SH-SY5Y (cell line): ENCODE measurements at regions not wholly inside any gene's neighbourhood (a gene's known extent, or its start where the extent isn't known, plus 50 kb on each side); places are given as distances from the start of the nearest gene placed in this dataset.
A peak's percentile ranks its signal among the peaks of the same experiment; 100 is the strongest.

Experiments used
- GATA2 ChIP-seq: IDR thresholded peaks from 2 replicates; pipeline ENCODE4 v1.6.1; 2011; ENCODE audit warnings: mild to moderate bottlenecking, low read depth, low read length
- GATA3 ChIP-seq: IDR thresholded peaks from 2 replicates; pipeline ENCODE4 v1.6.1; 2011; ENCODE audit warnings: low read depth, mild to moderate bottlenecking, low read length, moderate library complexity

DNA sequence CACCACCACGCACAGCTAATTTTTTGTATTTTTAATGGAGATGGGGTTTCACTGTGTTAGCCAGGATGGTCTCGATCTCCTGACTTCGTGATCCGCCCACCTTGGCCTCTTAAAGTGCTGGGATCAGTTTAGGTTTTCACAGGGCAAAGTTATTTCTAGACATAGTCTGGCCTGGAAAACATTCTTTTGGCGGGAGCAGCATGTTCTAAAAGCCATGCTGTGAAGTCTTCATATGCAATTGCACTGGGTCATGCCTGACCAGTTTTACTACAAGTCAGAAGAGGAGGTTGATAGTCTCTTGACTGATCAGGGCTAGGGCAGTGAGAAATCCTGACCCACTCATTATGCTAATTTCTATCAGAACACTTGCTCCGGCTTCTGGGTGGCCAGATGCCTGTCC lies 131.6 kb upstream of the POU3F1 start:
- TF ChIP-seq GATA2 = no peak
- no peak for TF ChIP-seq GATA3

DNA sequence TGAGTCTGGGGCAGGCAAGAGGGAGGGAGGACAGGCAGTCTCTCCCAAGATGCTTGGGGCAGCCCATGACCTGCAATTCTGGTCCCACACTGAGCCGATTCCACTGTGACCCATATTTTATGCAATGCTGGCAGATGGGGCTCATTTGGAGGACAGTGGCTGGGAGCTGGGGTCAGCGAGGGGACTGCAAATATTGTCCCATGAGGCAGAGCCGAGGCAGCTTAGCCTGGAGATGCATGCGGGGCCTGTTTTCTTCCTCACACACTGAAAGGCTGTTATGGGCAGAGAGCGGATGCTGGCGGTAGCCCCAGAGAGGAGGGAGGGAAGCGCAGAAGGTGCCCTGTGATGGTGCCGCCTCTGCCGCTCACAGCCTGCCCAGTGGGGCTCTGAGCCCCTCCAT lies 128.5 kb upstream of the POU3F1 start:
- TF ChIP-seq GATA3 = no peak

DNA sequence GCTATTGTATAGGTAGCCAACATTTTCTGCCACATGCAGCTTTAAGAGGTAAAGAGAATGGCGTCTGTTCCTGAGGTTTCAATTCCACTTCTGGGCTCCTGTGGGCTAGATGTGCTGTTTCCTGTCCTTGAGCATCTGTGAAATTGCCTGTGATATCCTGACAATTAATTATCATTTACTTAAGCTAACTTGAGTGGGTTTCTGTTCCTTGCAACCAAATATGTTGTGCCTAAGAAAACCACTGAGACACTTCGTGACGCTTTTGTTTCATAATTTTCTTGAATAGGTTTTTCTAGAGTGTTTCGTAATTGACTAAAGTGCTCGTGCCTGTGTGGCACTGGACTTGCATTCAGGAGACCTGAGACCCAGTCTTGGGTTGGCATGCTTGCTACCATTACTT lies 127.3 kb upstream of the POU3F1 start:
- no peak for TF ChIP-seq GATA2
- no peak for TF ChIP-seq GATA3

GRCh38 chr1:38173157-38173831 lies 126.7 kb upstream of the POU3F1 start:
- TF ChIP-seq GATA3 = no peak
- no peak for TF ChIP-seq GATA2

GRCh38 chr1:38169121-38169520 lies 122.5 kb upstream of the POU3F1 start:
- no peak for TF ChIP-seq GATA3
- no peak for TF ChIP-seq GATA2

- TF ChIP-seq GATA2 = no peak
- no peak for TF ChIP-seq GATA3
Measured at GRCh38 chr1:38168365-38168764, 121.8 kb upstream of the POU3F1 start.

GRCh38 chr1:38166461-38166860 lies 119.9 kb upstream of the POU3F1 start:
- TF ChIP-seq GATA2 (no peak), GATA3 (no peak)

GRCh38 chr1:38153778-38154470 lies 107.3 kb upstream of the POU3F1 start:
- TF ChIP-seq GATA3 = no peak
- no peak for TF ChIP-seq GATA2

- no peak for TF ChIP-seq GATA3
- no peak for TF ChIP-seq GATA2
Measured at GRCh38 chr1:38153066-38153777, 106.6 kb upstream of the POU3F1 start.

DNA sequence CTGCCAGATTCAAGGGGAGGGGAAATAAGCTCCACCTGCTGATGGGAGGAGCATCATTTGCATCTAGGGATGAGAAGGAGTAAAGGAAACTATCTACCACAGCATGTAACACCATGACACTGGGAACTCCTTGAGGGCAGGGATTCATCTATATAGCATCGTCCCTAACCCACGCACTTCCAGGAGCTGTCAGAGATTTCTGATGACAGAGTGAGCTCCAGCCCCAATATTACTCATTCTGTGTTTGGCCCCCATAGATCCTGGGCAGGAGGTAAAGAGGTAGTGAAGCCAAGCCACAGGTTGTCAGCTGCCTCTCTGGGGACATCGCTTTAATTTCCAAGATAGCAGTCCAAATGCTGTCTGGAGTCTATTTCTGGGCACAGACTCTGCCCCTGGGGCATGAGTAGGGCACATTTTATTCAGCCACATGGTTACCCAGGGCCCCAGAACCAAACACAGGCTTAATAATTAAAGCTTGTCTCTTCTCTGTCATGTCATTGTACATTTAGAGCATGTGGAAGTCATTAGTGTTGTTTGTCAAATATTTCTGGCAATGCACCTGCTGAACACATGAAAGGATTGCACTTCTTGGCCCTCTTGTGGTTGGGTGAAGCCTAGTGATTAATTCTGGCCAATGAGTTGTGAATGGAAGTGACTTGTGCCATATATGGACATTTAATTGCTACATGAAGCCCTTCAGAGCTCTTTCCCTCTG lies 105.9 kb upstream of the POU3F1 start:
- TF ChIP-seq GATA2 (peak; percentile 30; the same call in 1 of the 2 replicates), GATA3 (no peak)

DNA sequence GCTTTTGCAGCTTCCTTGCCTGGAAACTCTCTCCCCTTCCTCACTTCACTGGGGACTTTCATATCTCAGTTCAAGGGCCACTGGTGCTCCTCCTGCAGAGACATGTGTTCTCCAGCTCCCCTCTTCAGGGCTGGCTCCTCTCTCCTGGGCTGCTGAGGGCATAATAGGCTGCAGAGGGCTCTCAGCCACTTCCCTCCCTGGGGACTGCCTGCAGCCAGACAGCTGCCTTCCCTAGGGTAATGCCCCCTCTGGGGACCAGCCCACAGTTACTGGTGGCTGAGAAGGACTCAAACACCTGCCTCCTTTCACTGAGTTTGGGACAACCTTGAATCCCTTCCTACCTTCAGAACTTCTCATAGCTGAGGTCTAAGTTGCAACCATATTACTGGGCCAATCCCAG lies 104.8 kb upstream of the POU3F1 start:
- no peak for TF ChIP-seq GATA2
- TF ChIP-seq GATA3 = no peak

DNA sequence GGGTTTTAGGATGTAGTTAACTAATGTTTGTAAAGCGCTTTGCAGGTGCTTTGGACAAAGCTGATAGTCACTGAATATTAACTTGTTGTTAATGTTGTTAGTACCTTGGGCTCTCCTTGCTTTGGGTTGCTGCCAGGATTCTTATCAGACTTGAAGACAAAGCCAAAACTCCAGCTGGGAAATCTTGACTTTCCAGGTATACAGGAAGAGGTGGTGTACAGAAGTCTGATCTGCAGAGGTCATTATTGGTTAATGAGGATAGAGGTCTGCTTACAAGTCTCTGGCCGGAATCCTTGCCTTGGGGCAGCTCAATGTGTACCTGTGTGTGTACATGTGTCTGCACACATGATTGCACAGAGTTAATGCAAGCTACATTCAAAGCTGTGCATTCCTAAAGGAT lies 96.0 kb upstream of the POU3F1 start:
- TF ChIP-seq GATA2 = no peak
- no peak for TF ChIP-seq GATA3

DNA sequence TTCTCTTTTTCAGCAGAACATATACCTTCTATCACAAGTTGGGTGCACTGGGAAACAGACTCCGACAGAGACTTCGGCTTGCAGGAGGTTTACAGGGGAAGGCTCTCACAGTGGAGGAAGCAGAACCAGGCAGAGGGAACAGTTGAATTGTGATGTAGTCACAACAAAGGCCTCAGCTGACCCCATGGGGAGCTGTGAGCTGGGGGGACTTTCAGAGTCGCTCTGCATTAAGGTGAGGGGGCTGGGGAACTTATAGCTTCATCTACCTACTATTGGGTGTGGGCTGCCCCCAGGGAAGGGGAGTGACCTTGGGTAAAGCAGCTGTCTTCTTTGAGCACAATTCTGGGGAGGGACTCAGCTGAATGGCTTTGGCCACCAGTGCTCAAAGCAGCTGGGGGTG lies 94.9 kb upstream of the POU3F1 start:
- TF ChIP-seq GATA2 (no peak), GATA3 (no peak)
